OCI-LY1 (cell line): ENCODE measurements at regions not wholly inside any gene's neighbourhood (a gene's known extent, or its start where the extent isn't known, plus 50 kb on each side); places are given as distances from the start of the nearest gene placed in this dataset.

Source experiments
- H2AFZ ChIP-seq: fragments of 200-600 bp; sonication (generic), shearing (Covaris generic); 2 replicates; pipeline ENCODE4 v1.6.0; 2014; ENCODE audit warnings: antibody characterized with exemption, mild to moderate bottlenecking, low read length
- H3F3A ChIP-seq: fragments of 200-600 bp; sonication (generic), shearing (Covaris generic); 2 replicates; pipeline ENCODE4 v1.6.0; 2014; ENCODE audit warnings: mild to moderate bottlenecking, antibody characterized with exemption, low read length, moderate library complexity; ENCODE audit not compliant: insufficient read depth
- H3K27ac ChIP-seq: fragments of 200-600 bp; sonication (generic); 2 replicates; pipeline ENCODE4 v1.5.1; 2014; ENCODE audit warnings: low read length, mixed run types, mild to moderate bottlenecking, low read depth; ENCODE audit not compliant: poor library complexity, severe bottlenecking
- H3K27me3 ChIP-seq: fragments of 200-600 bp; sonication (generic); 2 replicates; pipeline ENCODE4 v1.6.0; 2014; ENCODE audit warnings: antibody characterized with exemption, mild to moderate bottlenecking, low read length, moderate library complexity; ENCODE audit not compliant: insufficient read depth
- H3K36me3 ChIP-seq: fragments of 200-600 bp; sonication (generic); 2 replicates; pipeline ENCODE4 v1.6.1; 2014; ENCODE audit warnings: mild to moderate bottlenecking, antibody characterized with exemption, low read length, moderate library complexity, mixed read lengths; ENCODE audit not compliant: insufficient read depth
- H3K4me1 ChIP-seq: fragments of 200-600 bp; sonication (generic); 2 replicates; pipeline ENCODE4 v1.5.1; 2014; ENCODE audit warnings: mild to moderate bottlenecking, low read length, moderate library complexity; ENCODE audit not compliant: insufficient read depth, severe bottlenecking
- H3K4me2 ChIP-seq: fragments of 200-600 bp; sonication (generic), shearing (Covaris generic); 2 replicates; pipeline ENCODE4 v1.6.1; 2014; ENCODE audit warnings: low read length
- H3K4me3 ChIP-seq: fragments of 200-600 bp; sonication (generic); 2 replicates; pipeline ENCODE4 v1.5.1; 2014; ENCODE audit warnings: low read length, low read depth, mild to moderate bottlenecking, mixed read lengths; ENCODE audit not compliant: poor library complexity, severe bottlenecking
- H3K79me2 ChIP-seq: fragments of 200-600 bp; shearing (Covaris generic); 2 replicates; pipeline ENCODE4 v1.6.1; 2016; ENCODE audit warnings: mixed run types, low read length, mixed read lengths; ENCODE audit not compliant: insufficient read depth
- H3K9ac ChIP-seq: fragments of 200-600 bp; sonication (generic), shearing (Covaris generic); 2 replicates; pipeline ENCODE4 v1.6.1; 2014; ENCODE audit warnings: mild to moderate bottlenecking, low read length, mixed read lengths
- H3K9me2 ChIP-seq: fragments of 200-600 bp; sonication (generic), shearing (Covaris generic); 2 replicates; pipeline ENCODE4 v1.6.1; 2014; ENCODE audit warnings: low read depth, mild to moderate bottlenecking, low read length, mixed read lengths
- H3K9me3 ChIP-seq: fragments of 200-600 bp; shearing (Covaris generic); 2 replicates; pipeline ENCODE4 v1.6.1; 2014; ENCODE audit warnings: low read length, mixed read lengths
- H4K20me1 ChIP-seq: fragments of 200-600 bp; sonication (generic), shearing (Covaris generic); 2 replicates; pipeline ENCODE4 v1.6.0; 2016; ENCODE audit warnings: mild to moderate bottlenecking, low read length; ENCODE audit not compliant: insufficient read depth
- CTCF ChIP-seq: fragments of 200-600 bp; sonication (generic), shearing (Covaris generic); IDR thresholded peaks from 2 replicates; pipeline ENCODE4 v1.5.1; 2017; ENCODE audit warnings: mild to moderate bottlenecking, antibody characterized with exemption, low read length, moderate library complexity, mixed read lengths
- EZH2 ChIP-seq: fragments of 200-600 bp; sonication (generic), shearing (Covaris generic); IDR thresholded peaks from 2 replicates; pipeline ENCODE4 v1.8.0; 2017; ENCODE audit warnings: borderline replicate concordance, mixed run types, mild to moderate bottlenecking, antibody characterized with exemption, low read length, moderate library complexity, mixed read lengths

- Histone ChIP-seq H3K9me3 (no peaks in the 10 kb centered on the region), H3F3A (no peaks in the 10 kb centered on the region), H4K20me1 (no peaks in the 10 kb centered on the region), H3K79me2 (no peaks in the 10 kb centered on the region), H2AFZ (no peak overlapping the region), H3K36me3 (no peaks in the 10 kb centered on the region), H3K9me2 (no peaks in the 10 kb centered on the region), H3K4me2 (no peak overlapping the region), H3K27ac (no peak overlapping the region), H3K4me3 (no peak overlapping the region), H3K4me1 (no peaks in the 10 kb centered on the region), H3K27me3 (no peaks in the 10 kb centered on the region), H3K9ac (no peak overlapping the region)
- no peak for TF ChIP-seq CTCF
- no peak for TF ChIP-seq EZH2
These were observed 887.3 kb upstream of the SEMA6A start for GRCh38 chr5:117461966-117462365.

GRCh38 chr5:117461403-117461802 is 886.8 kb upstream of the SEMA6A start:
- H3K4me2 ChIP-seq = no peak overlapping the region
- no peaks in the 10 kb centered on the region for H3F3A ChIP-seq
- no peaks in the 10 kb centered on the region for H3K36me3 ChIP-seq
- no peaks in the 10 kb centered on the region for H3K9me2 ChIP-seq
- H3K4me1 ChIP-seq = no peaks in the 10 kb centered on the region
- no peak overlapping the region for H2AFZ ChIP-seq
- no peak for TF ChIP-seq EZH2
- no peak for TF ChIP-seq CTCF
- H3K4me3 ChIP-seq = no peak overlapping the region
- no peaks in the 10 kb centered on the region for H3K27me3 ChIP-seq
- H3K79me2 ChIP-seq = no peaks in the 10 kb centered on the region
- H4K20me1 ChIP-seq = no peaks in the 10 kb centered on the region
- no peak overlapping the region for H3K27ac ChIP-seq
- H3K9me3 ChIP-seq = no peaks in the 10 kb centered on the region
- no peak overlapping the region for H3K9ac ChIP-seq

GRCh38 chr5:117457656-117458055 is 883.0 kb upstream of the SEMA6A start:
- Histone ChIP-seq H3K9me2 (no peaks in the 10 kb centered on the region), H3K36me3 (no peaks in the 10 kb centered on the region), H3K79me2 (no peaks in the 10 kb centered on the region), H3K4me2 (no peak overlapping the region), H3K4me1 (peaks cover 3% of the 10 kb centered on the region), H3K27ac (no peak overlapping the region), H3K9me3 (no peaks in the 10 kb centered on the region), H3K9ac (no peak overlapping the region), H3K27me3 (no peaks in the 10 kb centered on the region), H3F3A (no peaks in the 10 kb centered on the region), H4K20me1 (no peaks in the 10 kb centered on the region), H3K4me3 (no peak overlapping the region), H2AFZ (no peak overlapping the region)
- TF ChIP-seq CTCF (no peak), EZH2 (no peak)
